GM12874 (cell line): ENCODE measurements at regions not wholly inside any gene's neighbourhood (a gene's known extent, or its start where the extent isn't known, plus 50 kb on each side); places are given as distances from the start of the nearest gene placed in this dataset.

Experiments used
- CTCF ChIP-seq: IDR thresholded peaks from 2 replicates; pipeline ENCODE4 v1.5.1; 2011; ENCODE audit warnings: low read depth, mild to moderate bottlenecking, control low read depth, low read length, moderate library complexity; ENCODE audit not compliant: insufficient read depth

- no peak for TF ChIP-seq CTCF
Observed at GRCh38 chr1:13901597-13901996, 201.6 kb downstream of the PRDM2 start.

DNA sequence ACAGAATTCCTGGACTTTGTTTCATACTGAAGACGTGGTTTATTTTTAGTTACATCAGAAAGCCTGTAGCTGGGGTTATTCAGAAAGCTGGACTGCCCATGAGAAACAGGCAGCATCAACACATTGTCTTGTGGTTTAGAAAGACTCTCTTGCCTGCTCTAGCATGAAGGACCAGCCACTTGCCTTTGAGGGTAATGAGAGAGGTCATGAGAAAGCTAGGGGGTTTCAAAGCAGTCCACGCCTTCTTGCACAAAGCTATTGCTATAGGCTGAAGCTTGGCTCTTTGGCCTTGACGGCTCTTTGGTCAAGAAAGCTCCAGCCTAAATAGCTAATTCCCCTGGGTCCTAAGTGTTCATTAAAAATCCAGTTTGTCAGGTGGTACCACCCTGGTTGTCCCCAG lies 208.1 kb downstream of the PRDM2 start:
- no peak for TF ChIP-seq CTCF

DNA sequence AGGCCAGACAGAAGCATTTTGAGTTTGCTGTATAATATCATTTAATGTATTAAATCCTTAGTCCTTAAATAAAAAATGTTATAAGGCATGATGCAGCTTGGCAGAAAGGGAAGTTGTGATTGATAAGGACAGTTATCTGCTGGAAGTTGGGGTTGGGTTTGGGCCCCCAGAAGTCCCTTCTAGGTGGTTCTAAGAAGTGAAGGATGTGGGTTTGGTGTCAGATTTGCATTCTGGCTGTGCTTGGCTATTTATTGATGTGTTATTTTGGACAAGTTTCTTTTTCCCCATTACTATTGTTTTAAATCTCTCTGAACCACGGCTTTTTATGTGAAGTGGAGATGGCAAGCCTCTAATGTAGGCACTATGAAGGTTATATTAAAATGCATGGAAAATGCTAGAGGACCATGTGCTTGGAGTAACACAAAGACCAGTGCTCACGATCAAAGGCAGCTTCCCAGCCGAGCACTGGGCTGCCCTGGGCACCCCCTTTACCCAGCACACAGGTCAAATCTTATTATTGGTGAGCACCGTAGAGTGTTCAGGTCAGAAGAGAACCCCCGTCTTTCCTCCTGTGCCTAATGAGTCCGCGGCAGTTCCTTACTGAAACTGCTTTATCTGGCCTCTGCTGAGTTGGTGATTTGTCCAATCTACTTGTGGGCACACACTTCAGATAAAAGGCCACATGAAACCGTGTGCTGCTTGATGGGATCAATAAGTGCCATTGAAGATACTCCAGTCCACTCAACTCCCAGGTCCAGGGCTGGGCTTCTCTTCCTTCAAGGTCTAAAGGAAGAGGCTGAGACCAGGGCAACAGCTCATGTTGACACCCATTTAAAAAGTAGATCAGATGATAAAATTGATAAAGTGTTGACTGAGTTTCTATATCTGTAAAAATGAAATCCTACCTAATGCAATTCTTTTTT lies 212.0 kb downstream of the PRDM2 start:
- no peak for TF ChIP-seq CTCF

- no peak for TF ChIP-seq CTCF
Observed at GRCh38 chr1:13913396-13913795, 213.4 kb downstream of the PRDM2 start.

DNA sequence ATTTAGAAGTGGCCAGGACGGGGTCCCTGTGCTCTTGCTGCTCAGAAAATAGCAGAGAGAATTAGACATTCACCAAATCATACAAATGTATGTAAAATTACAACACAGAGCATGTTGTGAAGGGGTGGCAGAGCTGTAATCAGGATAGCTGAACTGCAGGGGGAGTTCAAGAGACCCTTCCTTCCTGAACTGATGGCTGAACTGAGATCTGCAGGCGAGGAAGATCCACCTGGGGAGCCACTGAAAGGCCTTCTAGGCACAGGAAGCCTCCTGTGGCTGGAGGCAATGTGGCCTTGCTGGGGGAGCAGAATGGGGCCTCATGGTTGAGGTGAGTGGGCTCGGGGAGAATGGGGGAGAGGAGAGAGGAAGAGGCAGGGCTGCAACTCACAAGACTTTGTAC lies 216.5 kb downstream of the PRDM2 start:
- TF ChIP-seq CTCF = no peak

GRCh38 chr1:13917607-13918006 lies 217.6 kb downstream of the PRDM2 start:
- no peak for TF ChIP-seq CTCF

- no peak for TF ChIP-seq CTCF
Observed at GRCh38 chr1:13918862-13919261, 218.9 kb downstream of the PRDM2 start.
